GM10266 (cell line): ENCODE measurements at regions not wholly inside any gene's neighbourhood (a gene's known extent, or its start where the extent isn't known, plus 50 kb on each side); places are given as distances from the start of the nearest gene placed in this dataset.

Experiments
- DNase-seq: peaks from one replicate; pipeline ENCODE4 v3.0.0; 2012; ENCODE audit errors: extremely low spot score
- CTCF ChIP-seq: IDR thresholded peaks from 2 replicates; pipeline ENCODE4 v1.5.1; 2012; ENCODE audit warnings: mild to moderate bottlenecking, low read depth; ENCODE audit not compliant: control insufficient read depth, insufficient read depth; ENCODE audit errors: missing control alignments

GRCh38 chr13:64000321-64000720, 2584.7 kb upstream of the PCDH20 start:
- DNase-seq, result no peak
- no peak for TF ChIP-seq CTCF

GRCh38 chr13:63999614-64000305, 2584.1 kb upstream of the PCDH20 start:
- TF ChIP-seq CTCF, result no peak
- no peak for DNase-seq

- DNase-seq, result no peak
Observed at GRCh38 chr13:63983366-63983765, 2567.7 kb upstream of the PCDH20 start.

GRCh38 chr13:63979951-63980350, 2564.3 kb upstream of the PCDH20 start:
- TF ChIP-seq CTCF, result no peak

More at GRCh38 chr13:63983366-63983765, 2567.7 kb upstream of the PCDH20 start:
- no peak for TF ChIP-seq CTCF

GRCh38 chr13:63972328-63972727, 2556.7 kb upstream of the PCDH20 start:
- TF ChIP-seq CTCF, result no peak
- no peak for DNase-seq

More at GRCh38 chr13:63979951-63980350, 2564.3 kb upstream of the PCDH20 start:
- no peak for DNase-seq

GRCh38 chr13:63954683-63955082, 2539.0 kb upstream of the PCDH20 start:
- TF ChIP-seq CTCF, result no peak
- DNase-seq, result no peak

- TF ChIP-seq CTCF, result no peak
- no peak for DNase-seq
Observed at GRCh38 chr13:63948045-63948444, 2532.4 kb upstream of the PCDH20 start.
